ENCODE measurements at regions not wholly inside any gene's neighbourhood (a gene's known extent, or its start where the extent isn't known, plus 50 kb on each side); places are given as distances from the start of the nearest gene placed in this dataset.

DNA sequence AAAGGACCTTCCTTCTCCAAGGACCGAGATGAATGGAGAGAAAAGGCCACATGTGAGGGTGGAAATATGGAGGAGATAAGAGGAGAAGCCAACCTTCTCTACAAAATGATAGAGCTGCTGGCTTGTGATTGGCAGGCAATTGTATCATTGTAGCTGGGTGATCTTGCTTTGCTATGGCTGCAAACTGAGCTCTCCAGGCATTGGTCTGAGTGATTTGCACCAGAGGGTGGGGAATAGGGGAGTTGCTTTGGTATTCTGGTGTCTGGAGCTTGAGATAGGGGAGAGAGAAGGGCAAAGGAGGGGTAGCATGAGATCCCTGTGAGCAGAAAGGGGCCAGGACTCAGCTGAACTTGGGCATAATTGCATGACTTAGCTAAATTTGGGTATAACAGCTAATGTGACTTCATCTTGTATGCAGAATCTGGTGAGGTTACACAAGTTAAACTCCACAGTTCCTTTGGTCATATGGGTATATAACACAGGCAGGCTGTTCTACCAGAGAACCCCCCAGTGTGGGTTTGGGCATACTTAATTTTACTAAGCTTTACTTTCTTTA, 72.0 kb downstream of the FOS start:
- H3K27ac Mint-ChIP-seq: no peak overlapping the region
- Histone ChIP-seq H4K20me1 (ENCODE audit: insufficient read depth, low read length) (no peaks in the 10 kb centered on the region), H3K9ac (ENCODE audit: insufficient read depth, low read length, poor library complexity, severe bottlenecking) (no peak overlapping the region), H3K4me2 (replicated peaks; ENCODE audit: extremely low read depth, low read length, poor library complexity, severe bottlenecking) (no peak overlapping the region), H2AFZ (ENCODE audit: insufficient read depth, low read depth, low read length, poor library complexity, severe bottlenecking) (no peak overlapping the region), H3K36me3 (replicated peaks in 1 of 2; ENCODE audit: control insufficient read depth in 1 of 2, insufficient read depth in 2 of 2, low read length in 2 of 2) (no peaks in the 10 kb centered on the region), H3K4me1 (ENCODE audit: control insufficient read depth in 1 of 2, insufficient read depth in 2 of 2, low read length in 2 of 2) (no peaks in the 10 kb centered on the region), H3K27me3 (ENCODE audit: control insufficient read depth in 2 of 2, insufficient read depth in 2 of 2, low read length in 2 of 2) (no peaks in the 10 kb centered on the region), H3K79me2 (ENCODE audit: insufficient read depth, low read length) (no peaks in the 10 kb centered on the region), H3K27ac (ENCODE audit: low read depth in 1 of 2, low read length in 2 of 2) (no peak overlapping the region), H3K4me3 (replicated peaks in 1 of 3; ENCODE audit: low read depth in 2 of 3, low read length in 3 of 3) (no peak overlapping the region), H3K9me3 (replicated peaks in 1 of 2; ENCODE audit: control insufficient read depth in 1 of 2, insufficient read depth in 1 of 2, low read length in 2 of 2) (peaks cover 0 to 11% of the 10 kb centered on the region in 2 donors)
- peaks cover 6% of the 10 kb centered on the region for H3K4me1 Mint-ChIP-seq
- intact Hi-C loops (cut with micrococcal nuclease): no loop called here
- peaks cover 5 to 12% (median 10%) of the 10 kb centered on the region in 7 donors for H3K9me3 Mint-ChIP-seq
- H3K27me3 Mint-ChIP-seq (ENCODE audit: low read depth in 3 of 3): peaks cover 0 to 3% (median 2%) of the 10 kb centered on the region in 3 donors
- WGBS (ENCODE audit: insufficient coverage): no CpG with 5 or more reads among the region's 1 CpG
- H3K36me3 Mint-ChIP-seq: peaks cover 0 to 3% of the 10 kb centered on the region in 2 donors
- H3K4me3 Mint-ChIP-seq: no peak overlapping the region
- no peak for TF ChIP-seq CTCF (IDR thresholded peaks at IDR 0.05)
- DNase-seq: no peak

DNA sequence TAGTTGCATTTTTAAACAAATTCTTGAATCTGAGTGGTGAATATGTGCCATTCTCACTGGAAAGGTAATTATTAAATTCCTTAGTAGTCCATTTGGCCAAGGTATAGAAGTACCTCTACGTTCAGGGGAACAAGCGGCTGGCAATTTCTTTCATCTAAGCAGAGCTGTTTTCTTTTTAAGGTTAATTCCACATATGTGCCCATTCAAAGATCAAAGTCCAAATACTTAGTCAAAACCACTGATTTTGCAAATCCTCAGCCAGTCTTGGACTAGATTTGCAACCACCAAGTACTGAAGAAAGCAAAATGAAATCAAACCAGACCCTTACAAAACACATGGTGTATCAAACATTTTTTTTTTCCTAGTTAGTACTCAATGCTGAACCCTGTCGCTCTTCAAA, 68.7 kb upstream of the JDP2 start:
- Histone ChIP-seq H3K9me3 (replicated peaks in 1 of 2; ENCODE audit: control insufficient read depth in 1 of 2, insufficient read depth in 1 of 2, low read length in 2 of 2) (no peaks in the 10 kb centered on the region), H4K20me1 (ENCODE audit: insufficient read depth, low read length) (no peaks in the 10 kb centered on the region), H3K79me2 (ENCODE audit: insufficient read depth, low read length) (no peaks in the 10 kb centered on the region), H3K27ac (ENCODE audit: low read depth in 1 of 2, low read length in 2 of 2) (no peak overlapping the region), H3K9ac (ENCODE audit: insufficient read depth, low read length, poor library complexity, severe bottlenecking) (no peak overlapping the region), H2AFZ (ENCODE audit: insufficient read depth, low read depth, low read length, poor library complexity, severe bottlenecking) (no peak overlapping the region), H3K27me3 (ENCODE audit: control insufficient read depth in 2 of 2, insufficient read depth in 2 of 2, low read length in 2 of 2) (no peaks in the 10 kb centered on the region), H3K4me3 (replicated peaks in 1 of 3; ENCODE audit: low read depth in 2 of 3, low read length in 3 of 3) (no peak overlapping the region), H3K4me2 (replicated peaks; ENCODE audit: extremely low read depth, low read length, poor library complexity, severe bottlenecking) (no peak overlapping the region), H3K36me3 (replicated peaks in 1 of 2; ENCODE audit: control insufficient read depth in 1 of 2, insufficient read depth in 2 of 2, low read length in 2 of 2) (no peaks in the 10 kb centered on the region), H3K4me1 (ENCODE audit: control insufficient read depth in 1 of 2, insufficient read depth in 2 of 2, low read length in 2 of 2) (no peaks in the 10 kb centered on the region)
- intact Hi-C loops (cut with micrococcal nuclease): no loop called here
- Mint-ChIP-seq H3K4me3 (no peak overlapping the region), H3K36me3 (no peaks in the 10 kb centered on the region), H3K27me3 (ENCODE audit: low read depth in 3 of 3) (peaks cover 4 to 7% (median 5%) of the 10 kb centered on the region in 3 donors), H3K27ac (no peak overlapping the region), H3K4me1 (peaks cover 4% of the 10 kb centered on the region), H3K9me3 (peaks cover 0 to 4% (median 0%) of the 10 kb centered on the region in 7 donors)
- no peak for TF ChIP-seq CTCF (IDR thresholded peaks at IDR 0.05)
- 100% methylated on average over 1 of the region's 3 CpGs for WGBS (ENCODE audit: insufficient coverage)
- DNase-seq: no peak
